A549 (cell line): ENCODE measurements at regions not wholly inside any gene's neighbourhood (a gene's known extent, or its start where the extent isn't known, plus 50 kb on each side); places are given as distances from the start of the nearest gene placed in this dataset.

Source experiments
- ATAC-seq, 2 experiments: fragments of 200-7000 bp in 1 of 2; fragments of >200 bp in 1 of 2; cut with Nextera tagmentation in 1 of 2; cut with Tn5 transposase in 1 of 2; 3 replicates each; pipeline versions ENCODE4 v1.8.0 to v1.9.1; 2018 to 2020; ENCODE audit warnings: mild to moderate bottlenecking in 1 of 2, moderate library complexity in 1 of 2
- CTCF ChIA-PET: fragments of 300-600 bp; sonication (Branson Sonifier 250); formaldehyde crosslinking; extraction: SDS; loops from one replicate; lab custom pipeline; 2021; ENCODE audit warnings: antibody characterized with exemption, inconsistent platforms; lab: Yijun Ruan, JAX
- POLR2A ChIA-PET: fragments of 350-600 bp; formaldehyde crosslinking; extraction: SDS; loops from one replicate; lab custom pipeline; 2021; ENCODE audit warnings: antibody characterized with exemption, inconsistent platforms; lab: Yijun Ruan, JAX
- DNase-seq, 2 experiments: peaks; one replicate each; pipeline versions ENCODE4 v3.0.0 to v3.0.0-alpha.2; 2011 to 2016; ENCODE audit warnings: low read depth in 1 of 2, low spot score in 1 of 2
- FAIRE-seq: peaks from 2 replicates; lab custom pipeline; 2011; peaks lifted over from hg19 to GRCh38; lab: Jason Lieb, UNC
- H3K27ac ChIP-seq, 2 experiments: fragments of >200 bp; sonication (Bioruptor Twin); formaldehyde crosslinking; 3 replicates each; pipeline ENCODE4 v1.5.1; 2016 to 2017
- H3K4me1 ChIP-seq: fragments of >200 bp; sonication (Bioruptor Twin); formaldehyde crosslinking; 3 replicates; pipeline ENCODE4 v1.6.1; 2016
- H3K4me2 ChIP-seq: fragments of >200 bp; sonication (Bioruptor Twin); formaldehyde crosslinking; 3 replicates; pipeline ENCODE4 v1.6.1; 2016
- H3K4me3 ChIP-seq: fragments of >200 bp; sonication (Bioruptor Twin); formaldehyde crosslinking; 3 replicates; pipeline ENCODE4 v1.5.1; 2016
- H3K9me3 ChIP-seq: fragments of >200 bp; sonication (Bioruptor Twin); formaldehyde crosslinking; 3 replicates; pipeline ENCODE4 v1.6.1; 2016
- CBX2 ChIP-seq: fragments of 200-600 bp; sonication (generic); IDR thresholded peaks from 2 replicates; pipeline ENCODE4 v1.6.1; 2016; ENCODE audit warnings: low read depth, mild to moderate bottlenecking, borderline replicate concordance
- CEBPB ChIP-seq, 2 experiments: fragments of >200 bp in 1 of 2; sonication (Bioruptor Twin) in 1 of 2; formaldehyde crosslinking in 1 of 2; IDR thresholded peaks; 2 replicates each; pipeline ENCODE4 v1.6.1; 2012 to 2016
- CHD4 ChIP-seq: fragments of 200-600 bp; sonication (generic); IDR thresholded peaks from 2 replicates; pipeline ENCODE4 v1.6.1; 2016; ENCODE audit warnings: antibody characterized with exemption, mild to moderate bottlenecking, borderline replicate concordance
- E2F6 ChIP-seq: IDR thresholded peaks from 2 replicates; pipeline ENCODE4 v1.6.1; 2012; ENCODE audit warnings: low read depth, borderline replicate concordance
- EHF ChIP-seq: fragments of 250-450 bp; sonication (Bioruptor Pico); IDR thresholded peaks from 2 replicates; pipeline ENCODE4 v1.5.0; 2020; ENCODE audit warnings: mild to moderate bottlenecking
- EHMT2 ChIP-seq: fragments of 200-600 bp; sonication (generic); IDR thresholded peaks from 2 replicates; pipeline ENCODE4 v1.6.1; 2016; ENCODE audit warnings: antibody characterized with exemption, low read depth, mild to moderate bottlenecking, moderate library complexity
- ELK1 ChIP-seq: fragments of 150-350 bp; IDR thresholded peaks from 2 replicates; pipeline ENCODE4 v1.6.1; 2014; ENCODE audit warnings: low read depth, mild to moderate bottlenecking, low read length
- ESRRA ChIP-seq: fragments of 150-350 bp; IDR thresholded peaks from 2 replicates; pipeline ENCODE4 v1.6.1; 2014; ENCODE audit warnings: mild to moderate bottlenecking, low read length, borderline replicate concordance
- FOSB ChIP-seq: fragments of 250-450 bp; sonication (Bioruptor Pico); IDR thresholded peaks from 2 replicates; pipeline ENCODE4 v1.5.0; 2020; ENCODE audit warnings: mild to moderate bottlenecking, moderate library complexity
- FOXS1 ChIP-seq: fragments of 250-450 bp; sonication (Bioruptor Pico); IDR thresholded peaks from 2 replicates; pipeline ENCODE4 v1.5.0; 2020; ENCODE audit warnings: mild to moderate bottlenecking, moderate library complexity
- HDAC2 ChIP-seq: fragments of 200-600 bp; sonication (generic); IDR thresholded peaks from 2 replicates; pipeline ENCODE4 v1.6.1; 2016
- HES2 ChIP-seq: fragments of >200 bp; sonication (Bioruptor Twin); formaldehyde crosslinking; IDR thresholded peaks from 2 replicates; pipeline ENCODE4 v1.6.1; 2016
- HEYL ChIP-seq: fragments of 250-450 bp; sonication (Bioruptor Pico); IDR thresholded peaks from 2 replicates; pipeline ENCODE4 v1.8.0; 2021; ENCODE audit warnings: mild to moderate bottlenecking, moderate library complexity
- HOXA7 ChIP-seq: fragments of 250-450 bp; sonication (Bioruptor Pico); IDR thresholded peaks from 2 replicates; pipeline ENCODE4 v1.5.0; 2020; ENCODE audit warnings: mild to moderate bottlenecking, moderate library complexity
- HOXB5 ChIP-seq: fragments of 250-450 bp; sonication (Bioruptor Pico); IDR thresholded peaks from 2 replicates; pipeline ENCODE4 v1.5.0; 2020; ENCODE audit warnings: mild to moderate bottlenecking, moderate library complexity
- JUNB ChIP-seq: fragments of >200 bp; sonication (Bioruptor Twin); formaldehyde crosslinking; IDR thresholded peaks from 2 replicates; pipeline ENCODE4 v1.6.1; 2016
- KDM1A ChIP-seq: fragments of 200-600 bp; sonication (generic); IDR thresholded peaks from 2 replicates; pipeline ENCODE4 v1.6.1; 2016; ENCODE audit warnings: low read depth, mild to moderate bottlenecking
- MYC ChIP-seq: IDR thresholded peaks from 2 replicates; pipeline ENCODE4 v1.6.1; 2012; ENCODE audit warnings: mild to moderate bottlenecking, inconsistent platforms, low read length, improper control_type of control experiment, borderline replicate concordance
- NFE2L2 ChIP-seq: fragments of 150-350 bp; conservative IDR thresholded peaks from 2 replicates; pipeline ENCODE4 v1.6.1; 2014; ENCODE audit warnings: low read length
- NPAS2 ChIP-seq: fragments of 250-450 bp; sonication (Bioruptor Pico); IDR thresholded peaks from 2 replicates; pipeline ENCODE4 v1.8.0; 2022; ENCODE audit warnings: mild to moderate bottlenecking, moderate library complexity, borderline replicate concordance
- POLR2A ChIP-seq: IDR thresholded peaks from 2 replicates; pipeline ENCODE4 v1.6.1; 2012; ENCODE audit warnings: mild to moderate bottlenecking, low read length
- POLR2AphosphoS2 ChIP-seq: conservative IDR thresholded peaks from 2 replicates; pipeline ENCODE4 v1.6.1; 2012; ENCODE audit warnings: low read length, improper control_type of control experiment, inconsistent platforms
- RAD21 ChIP-seq, 2 experiments: fragments of >200 bp in 1 of 2; sonication (Bioruptor Twin) in 1 of 2; formaldehyde crosslinking in 1 of 2; IDR thresholded peaks in 1 of 2; conservative IDR thresholded peaks in 1 of 2; 2 replicates in 1 of 2; 3 replicates in 1 of 2; pipeline ENCODE4 v1.6.1; 2012 to 2018; ENCODE audit warnings: inconsistent platforms in 1 of 2
- RFX5 ChIP-seq: fragments of 450-650 bp; IDR thresholded peaks from 2 replicates; pipeline ENCODE4 v1.7.1; 2014; ENCODE audit warnings: antibody characterized with exemption, mild to moderate bottlenecking, moderate library complexity
- RNF2 ChIP-seq: fragments of 200-600 bp; sonication (generic); IDR thresholded peaks from 2 replicates; pipeline ENCODE4 v1.6.1; 2016; ENCODE audit warnings: low read depth, mild to moderate bottlenecking, antibody characterized with exemption, moderate library complexity, borderline replicate concordance
- SMC3 ChIP-seq: fragments of >200 bp; sonication (Bioruptor Twin); formaldehyde crosslinking; IDR thresholded peaks from 3 replicates; pipeline ENCODE4 v1.6.1; 2018; ENCODE audit warnings: inconsistent platforms
- WGBS: methylation state at CpG from one replicate; pipeline ENCODE4 v1.1.6; 2017; ENCODE audit errors: missing lambda C conversion rate; 5-methylcytosine and 5-hydroxymethylcytosine counted together

GRCh38 chr1:83746234-83746633 is 252.7 kb downstream of the TTLL7 start:
- Histone ChIP-seq H3K27ac (no peak overlapping the region), H3K4me1 (no peaks in the 10 kb centered on the region), H3K4me3 (no peak overlapping the region), H3K4me2 (no peak overlapping the region), H3K9me3 (no peaks in the 10 kb centered on the region)
- TF ChIP-seq RNF2: no peak
- TF ChIP-seq POLR2A: no peak
- no peak for TF ChIP-seq HOXA7 (CRISPR knock-in tag)
- TF ChIP-seq HEYL (CRISPR knock-in tag): no peak
- no peak for TF ChIP-seq CHD4
- TF ChIP-seq MYC: no peak
- no peak for TF ChIP-seq FOSB (CRISPR knock-in tag)
- TF ChIP-seq FOXS1 (CRISPR knock-in tag): no peak
- TF ChIP-seq EHF (CRISPR knock-in tag): no peak
- TF ChIP-seq NFE2L2: no peak
- TF ChIP-seq JUNB: no peak
- TF ChIP-seq CEBPB (IDR thresholded peaks at IDR 0.05): no peak
- TF ChIP-seq HES2: no peak
- no peak for TF ChIP-seq EHMT2
- no peak for TF ChIP-seq ESRRA
- TF ChIP-seq RAD21 (conservative IDR thresholded peaks at IDR 0.05 in 1 of 2, IDR thresholded peaks at IDR 0.05 in 1 of 2): no peak
- TF ChIP-seq E2F6: no peak
- no peak for TF ChIP-seq NPAS2
- TF ChIP-seq HOXB5 (CRISPR knock-in tag): no peak
- ChIA-PET CTCF (no interaction called here), POLR2A (no interaction called here)
- WGBS: 23% methylated on average over 5 of the region's 5 CpGs
- no peak for ATAC-seq
- FAIRE-seq: no peak
- no peak for DNase-seq

- CTCF ChIA-PET: no interaction called here
- POLR2A ChIA-PET: no interaction called here
- Histone ChIP-seq H3K27ac (no peak overlapping the region), H3K4me1 (no peaks in the 10 kb centered on the region), H3K9me3 (no peaks in the 10 kb centered on the region), H3K4me2 (no peak overlapping the region), H3K4me3 (no peak overlapping the region)
- DNase-seq (no peak), FAIRE-seq (no peak), ATAC-seq (no peak)
- TF ChIP-seq POLR2AphosphoS2: no peak
- TF ChIP-seq CBX2: no peak
- no peak for TF ChIP-seq ELK1
- TF ChIP-seq HDAC2: no peak
- no peak for TF ChIP-seq EHMT2
- TF ChIP-seq RFX5: no peak
- WGBS: 0% methylated on average over 3 of the region's 3 CpGs
Measured at GRCh38 chr1:83742446-83742845, 256.5 kb downstream of the TTLL7 start.

GRCh38 chr1:83741770-83742169 is 257.2 kb downstream of the TTLL7 start:
- Histone ChIP-seq H3K9me3 (no peaks in the 10 kb centered on the region), H3K4me3 (no peak overlapping the region), H3K4me2 (no peak overlapping the region), H3K27ac (no peak overlapping the region), H3K4me1 (no peaks in the 10 kb centered on the region)
- TF ChIP-seq E2F6 (no peak), SMC3 (no peak), KDM1A (no peak), MYC (no peak)
- ChIA-PET CTCF (no interaction called here), POLR2A (no interaction called here)
- no peak for ATAC-seq
- FAIRE-seq: no peak
- DNase-seq: no peak
